Parathyroid adenoma (tissue), 2 donors: ENCODE measurements at regions not wholly inside any gene's neighbourhood (a gene's known extent, or its start where the extent isn't known, plus 50 kb on each side); places are given as distances from the start of the nearest gene placed in this dataset.
"Not testable (repeated sequence)": the region's sequence is repeated elsewhere in the genome, so short reads cannot be mapped to it uniquely, and the experiment has no call there.

ENCODE experiments used
- H2AFZ ChIP-seq: fragments of 300-600 bp; sonication (generic); one replicate; pipeline ENCODE4 v1.7.0; 2017; ENCODE audit warnings: antibody characterized with exemption, mild to moderate bottlenecking
- H3K27ac ChIP-seq: fragments of 300-600 bp; sonication (generic); one replicate; pipeline ENCODE4 v1.7.0; 2017
- H3K27me3 ChIP-seq: fragments of 300-600 bp; sonication (generic); one replicate; pipeline ENCODE4 v1.7.0; 2017; ENCODE audit warnings: low read length; ENCODE audit not compliant: control insufficient read depth, insufficient read depth
- H3K36me3 ChIP-seq: fragments of 300-600 bp; sonication (generic); one replicate; pipeline ENCODE4 v1.7.0; 2017; ENCODE audit warnings: low read length; ENCODE audit not compliant: control insufficient read depth, insufficient read depth
- H3K4me1 ChIP-seq: fragments of 300-600 bp; sonication (generic); one replicate; pipeline ENCODE4 v1.7.0; 2017; ENCODE audit warnings: control low read depth
- H3K4me2 ChIP-seq: fragments of 300-600 bp; sonication (generic); one replicate; pipeline ENCODE4 v1.7.0; 2017; ENCODE audit warnings: low read length
- H3K4me3 ChIP-seq: fragments of 300-600 bp; sonication (generic); one replicate; pipeline ENCODE4 v1.7.0; 2017; ENCODE audit warnings: low read depth, low read length
- H3K79me2 ChIP-seq: fragments of 300-600 bp; sonication (generic); one replicate; pipeline ENCODE4 v1.7.0; 2017; ENCODE audit warnings: control low read depth
- H3K9ac ChIP-seq: fragments of 300-600 bp; sonication (generic); one replicate; pipeline ENCODE4 v1.7.0; 2017; ENCODE audit warnings: mild to moderate bottlenecking
- H3K9me3 ChIP-seq: fragments of 300-600 bp; sonication (generic); one replicate; pipeline ENCODE4 v1.7.0; 2017; ENCODE audit warnings: low read length; ENCODE audit not compliant: control insufficient read depth
- CTCF ChIP-seq: fragments of 300-600 bp; sonication (generic); IDR thresholded peaks from one replicate; pipeline ENCODE4 v1.7.0; 2017; ENCODE audit warnings: antibody characterized with exemption, mild to moderate bottlenecking
- donor health status: primary hyperparathyroidism.

- no peaks in the 10 kb centered on the region for H3K36me3 ChIP-seq
- H2AFZ ChIP-seq: no peak overlapping the region
- no peaks in the 10 kb centered on the region for H3K4me1 ChIP-seq
- H3K9ac ChIP-seq: no peak overlapping the region
- H3K4me2 ChIP-seq: no peak overlapping the region
- H3K4me3 ChIP-seq: no peak overlapping the region
- H3K27me3 ChIP-seq: no peaks in the 10 kb centered on the region
- no peak overlapping the region for H3K27ac ChIP-seq
- H3K9me3 ChIP-seq: no peaks in the 10 kb centered on the region
- no peak for TF ChIP-seq CTCF
- no peaks in the 10 kb centered on the region for H3K79me2 ChIP-seq
Observed at GRCh38 chr4:66475596-66475995, 805.3 kb upstream of the EPHA5 start.

GRCh38 chr4:66465111-66465510, 794.8 kb upstream of the EPHA5 start:
- no peaks in the 10 kb centered on the region for H3K79me2 ChIP-seq
- H3K4me2 ChIP-seq: no peak overlapping the region
- no peak overlapping the region for H3K9ac ChIP-seq
- no peak overlapping the region for H2AFZ ChIP-seq
- no peak for TF ChIP-seq CTCF
- no peak overlapping the region for H3K27ac ChIP-seq
- no peaks in the 10 kb centered on the region for H3K4me1 ChIP-seq
- H3K27me3 ChIP-seq: no peaks in the 10 kb centered on the region
- H3K36me3 ChIP-seq: no peaks in the 10 kb centered on the region
- no peaks in the 10 kb centered on the region for H3K9me3 ChIP-seq
- H3K4me3 ChIP-seq: no peak overlapping the region

DNA sequence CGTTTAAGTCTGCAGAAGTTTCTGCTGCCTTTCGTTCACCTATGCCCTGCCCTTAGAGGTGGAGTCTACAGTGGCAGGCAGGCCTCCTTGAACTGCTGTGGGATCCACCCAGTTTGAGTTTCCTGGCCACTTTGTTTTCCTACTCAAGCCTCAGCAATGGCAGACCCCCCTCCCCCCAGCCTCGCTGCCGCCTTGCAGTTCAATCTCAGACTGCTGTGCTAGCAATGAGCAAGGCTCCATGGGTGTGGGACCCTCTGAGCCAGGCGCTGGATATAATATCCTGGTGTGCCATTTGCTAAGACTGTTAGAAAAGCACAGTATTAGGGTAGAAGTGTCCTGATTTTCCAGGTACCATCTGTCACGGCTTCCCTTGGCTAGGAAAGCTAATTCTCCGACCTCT, 792.6 kb upstream of the EPHA5 start:
- not testable (repeated sequence) for H3K36me3 ChIP-seq, H2AFZ ChIP-seq, H3K4me2 ChIP-seq, H3K4me3 ChIP-seq, H3K9me3 ChIP-seq, H3K27me3 ChIP-seq, H3K9ac ChIP-seq, H3K27ac ChIP-seq, H3K79me2 ChIP-seq, H3K4me1 ChIP-seq

- Histone ChIP-seq H2AFZ (no peak overlapping the region), H3K4me3 (no peak overlapping the region)
Observed at GRCh38 chr4:66451741-66452140, 781.5 kb upstream of the EPHA5 start.

GRCh38 chr4:66443008-66443407, 772.7 kb upstream of the EPHA5 start:
- H3K9ac ChIP-seq: no peak overlapping the region
- H3K9me3 ChIP-seq: no peaks in the 10 kb centered on the region
- no peak overlapping the region for H3K4me3 ChIP-seq
- H3K36me3 ChIP-seq: no peaks in the 10 kb centered on the region
- no peaks in the 10 kb centered on the region for H3K79me2 ChIP-seq
- no peak for TF ChIP-seq CTCF
- H2AFZ ChIP-seq: no peak overlapping the region
- no peak overlapping the region for H3K27ac ChIP-seq
- no peaks in the 10 kb centered on the region for H3K27me3 ChIP-seq
- H3K4me1 ChIP-seq: no peaks in the 10 kb centered on the region
- H3K4me2 ChIP-seq: no peak overlapping the region

More at GRCh38 chr4:66451741-66452140, 781.5 kb upstream of the EPHA5 start:
- Histone ChIP-seq H3K4me2 (no peak overlapping the region), H3K27ac (no peak overlapping the region), H3K27me3 (no peaks in the 10 kb centered on the region), H3K9me3 (no peaks in the 10 kb centered on the region), H3K79me2 (no peaks in the 10 kb centered on the region), H3K36me3 (no peaks in the 10 kb centered on the region), H3K9ac (no peak overlapping the region), H3K4me1 (no peaks in the 10 kb centered on the region)
- TF ChIP-seq CTCF: no peak
